ENCODE measurements at regions not wholly inside any gene's neighbourhood (a gene's known extent, or its start where the extent isn't known, plus 50 kb on each side); places are given as distances from the start of the nearest gene placed in this dataset.
"Not testable (repeated sequence)": the region's sequence is repeated elsewhere in the genome, so short reads cannot be mapped to it uniquely, and the experiment has no call there.

- WGBS, 5 donors = 54 to 74% (median 72%) methylated on average over 3 of the region's 3 CpGs
- DNase-seq = no peak
Measured at GRCh38 chr17:77836557-77837041, 121.9 kb upstream of the TNRC6C start.

GRCh38 chr17:77837072-77837471, 121.4 kb upstream of the TNRC6C start:
- H3K9me3 ChIP-seq; H3K27me3 ChIP-seq; intact Hi-C loops (cut with DNase I; ENCODE audit: low total_unique reads); H3K27ac ChIP-seq; H3K4me3 ChIP-seq; H3K36me3 ChIP-seq; DNase-seq: not testable (repeated sequence)
- H3K4me1 ChIP-seq = peaks cover 16 to 38% (median 19%) of the 10 kb centered on the region in 4 donors
- 89 to 98% (median 92%) methylated on average over 4 to 5 of the region's 5 CpGs for WGBS, 5 donors

More at GRCh38 chr17:77836557-77837041, 121.9 kb upstream of the TNRC6C start:
- TF ChIP-seq POLR2AphosphoS5 (IDR thresholded peaks at IDR 0.05) (peak in 1 of 3 donors; percentile 50), EP300 (IDR thresholded peaks at IDR 0.05) (no peak)
- Histone ChIP-seq H3K4me3 (no peak overlapping the region), H3K9me3 (no peaks in the 10 kb centered on the region), H3K4me1 (peaks cover 13 to 38% (median 19%) of the 10 kb centered on the region in 4 donors), H3K27ac (no peak overlapping the region), H3K27me3 (peaks cover 0 to 5% (median 0%) of the 10 kb centered on the region in 3 donors), H3K36me3 (no peaks in the 10 kb centered on the region)
- intact Hi-C loops (cut with DNase I; ENCODE audit: low total_unique reads) = no loop called here

- TF ChIP-seq POLR2AphosphoS5 (IDR thresholded peaks at IDR 0.05) (no peak), EP300 (IDR thresholded peaks at IDR 0.05) (no peak), POLR2A (IDR thresholded peaks at IDR 0.05) (no peak), CTCF (IDR thresholded peaks at IDR 0.05) (no peak)
- Histone ChIP-seq H3K27ac (no peak overlapping the region), H3K27me3 (peaks cover 0 to 5% (median 0%) of the 10 kb centered on the region in 3 donors), H3K36me3 (no peaks in the 10 kb centered on the region), H3K4me3 (no peak overlapping the region), H3K4me1 (peaks cover 20 to 47% (median 22%) of the 10 kb centered on the region in 4 donors), H3K9me3 (no peaks in the 10 kb centered on the region)
- intact Hi-C loops (cut with DNase I; ENCODE audit: low total_unique reads) = no loop called here
- 94 to 98% (median 96%) methylated on average over 4 to 9 of the region's 9 CpGs for WGBS, 5 donors
- no peak for DNase-seq
Measured at GRCh38 chr17:77837917-77838316, 120.6 kb upstream of the TNRC6C start.

GRCh38 chr17:77838748-77839697, 119.5 kb upstream of the TNRC6C start:
- peaks cover 20 to 46% (median 22%) of the 10 kb centered on the region in 4 donors for H3K4me1 ChIP-seq
- no peak for DNase-seq
- H3K27ac ChIP-seq = no peak overlapping the region
- H3K36me3 ChIP-seq = no peaks in the 10 kb centered on the region
- H3K27me3 ChIP-seq = peaks cover 0 to 2% (median 0%) of the 10 kb centered on the region in 3 donors
- TF ChIP-seq POLR2AphosphoS5 (IDR thresholded peaks at IDR 0.05) (no peak), POLR2A (IDR thresholded peaks at IDR 0.05) (no peak), EP300 (IDR thresholded peaks at IDR 0.05) (no peak), CTCF (IDR thresholded peaks at IDR 0.05) (no peak)
- H3K9me3 ChIP-seq = no peaks in the 10 kb centered on the region
- 89 to 94% (median 91%) methylated on average over 22 to 23 of the region's 23 CpGs for WGBS, 5 donors
- intact Hi-C loops (cut with DNase I; ENCODE audit: low total_unique reads) = no loop called here
- no peak overlapping the region for H3K4me3 ChIP-seq

- Histone ChIP-seq H3K27me3 (no peaks in the 10 kb centered on the region), H3K9me3 (no peaks in the 10 kb centered on the region), H3K27ac (peak overlapping the region in 1 of 5 donors; percentile 29), H3K36me3 (no peaks in the 10 kb centered on the region), H3K4me3 (no peak overlapping the region), H3K4me1 (peaks cover 13 to 37% (median 17%) of the 10 kb centered on the region in 4 donors)
- TF ChIP-seq POLR2AphosphoS5 (IDR thresholded peaks at IDR 0.05) (no peak), CTCF (IDR thresholded peaks at IDR 0.05) (no peak), EP300 (IDR thresholded peaks at IDR 0.05) (no peak), POLR2A (IDR thresholded peaks at IDR 0.05) (no peak)
- 32 to 58% (median 43%) methylated on average over 16 of the region's 16 CpGs for WGBS, 5 donors
- peak in 1 of 2 donors; percentile 53 for DNase-seq
- intact Hi-C loops (cut with DNase I; ENCODE audit: low total_unique reads) = no loop called here
Measured at GRCh38 chr17:77839698-77840512, 118.6 kb upstream of the TNRC6C start.

All from stomach (tissue), 8 donors.